Stimulated activated CD4-positive, alpha-beta T cell treated with anti-CD3 and anti-CD28 coated beads, TNF-alpha, amount 100 ng/mL, for 24 hours (primary cell): ENCODE measurements at regions not wholly inside any gene's neighbourhood (a gene's known extent, or its start where the extent isn't known, plus 50 kb on each side); places are given as distances from the start of the nearest gene placed in this dataset.
"Not testable (repeated sequence)": the region's sequence is repeated elsewhere in the genome, so short reads cannot be mapped to it uniquely, and the experiment has no call there.

ENCODE experiments used
- DNase-seq, 3 experiments: peaks; one replicate each; pipeline ENCODE4 v3.0.0-alpha.2; 2020; ENCODE audit warnings: low read depth in 3 of 3

DNA sequence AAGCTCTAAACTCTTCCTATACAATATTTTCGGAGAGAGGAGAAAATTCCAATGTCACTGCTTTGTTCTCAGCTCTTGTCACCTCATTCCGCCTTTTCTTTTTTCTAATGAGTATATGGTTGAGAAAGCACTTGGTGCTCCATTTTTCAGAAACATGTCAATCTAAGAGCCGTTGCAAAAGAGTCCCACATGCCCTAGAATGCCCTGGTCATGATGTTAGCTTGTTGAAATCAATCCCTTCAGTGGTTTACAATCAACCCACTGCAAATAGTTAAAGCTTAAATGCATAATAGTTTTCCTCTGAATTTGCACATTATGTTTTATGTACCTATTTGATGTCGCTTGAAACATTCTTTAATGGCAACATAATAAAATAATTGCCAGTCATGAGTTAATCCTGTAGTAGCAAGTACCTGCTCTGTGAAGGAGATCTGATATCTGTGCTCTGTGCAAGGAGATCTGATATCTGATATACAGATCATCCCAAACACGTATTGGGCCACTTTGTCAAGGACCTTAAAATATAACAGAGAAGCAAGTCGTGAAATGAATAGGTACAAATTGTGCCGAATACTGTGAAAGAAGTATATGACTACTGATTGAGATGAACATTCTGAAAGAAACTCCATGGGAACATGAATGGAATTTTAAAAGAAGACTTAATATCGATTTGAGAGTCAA lies 1633.5 kb downstream of the SUCLG1 start:
- no peak for DNase-seq

DNA sequence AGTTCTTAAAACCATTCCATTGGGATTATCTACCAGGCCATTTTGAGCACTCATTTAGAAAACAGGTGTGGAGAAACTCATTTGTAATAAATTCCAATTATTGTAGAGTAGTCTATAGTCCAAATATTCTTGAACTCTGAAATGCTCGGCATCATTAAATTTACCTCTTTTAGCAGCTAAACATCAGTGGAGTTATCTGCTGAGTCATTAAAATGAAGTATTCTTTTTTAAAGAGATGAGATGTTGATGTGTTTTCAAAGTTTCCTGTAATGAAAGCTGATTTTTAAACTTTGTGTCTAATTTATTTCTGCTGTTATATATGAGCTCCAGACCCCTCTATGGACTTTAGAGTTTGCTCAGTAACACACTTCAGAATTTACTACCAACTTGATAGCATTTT lies 1635.2 kb downstream of the SUCLG1 start:
- DNase-seq, result no peak

- DNase-seq, result no peak
These were observed 1639.1 kb downstream of the SUCLG1 start for GRCh38 chr2:82819951-82820350.

GRCh38 chr2:82814146-82814545 lies 1644.9 kb downstream of the SUCLG1 start:
- no peak for DNase-seq

GRCh38 chr2:82811946-82812345 lies 1647.1 kb downstream of the SUCLG1 start:
- no peak for DNase-seq

GRCh38 chr2:82803307-82803706 lies 1655.8 kb downstream of the SUCLG1 start:
- DNase-seq, result no peak

GRCh38 chr2:82797469-82797868 lies 1661.6 kb downstream of the SUCLG1 start:
- DNase-seq, result no peak

GRCh38 chr2:82796132-82796531 lies 1662.9 kb downstream of the SUCLG1 start:
- no peak for DNase-seq

DNA sequence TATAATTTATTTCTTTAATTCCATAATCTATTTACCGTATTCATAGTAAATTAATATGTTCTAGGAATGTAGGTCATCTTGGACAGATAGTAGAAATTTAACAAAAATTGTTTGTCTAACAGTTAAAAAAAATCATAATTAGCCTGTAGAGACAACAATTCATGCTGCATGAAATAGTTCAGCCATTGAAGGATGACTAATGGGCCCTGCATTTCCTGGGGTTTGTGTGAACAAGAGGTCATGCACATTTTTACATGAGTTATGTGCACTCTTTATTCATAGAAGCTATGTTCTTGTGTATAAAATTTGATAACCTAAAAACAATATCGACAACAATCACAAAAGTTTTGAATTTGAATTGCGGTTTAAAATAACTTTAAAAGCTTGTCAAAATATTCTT lies 1663.6 kb downstream of the SUCLG1 start:
- no peak for DNase-seq

GRCh38 chr2:82793711-82794435 lies 1665.2 kb downstream of the SUCLG1 start:
- DNase-seq, result no peak

DNA sequence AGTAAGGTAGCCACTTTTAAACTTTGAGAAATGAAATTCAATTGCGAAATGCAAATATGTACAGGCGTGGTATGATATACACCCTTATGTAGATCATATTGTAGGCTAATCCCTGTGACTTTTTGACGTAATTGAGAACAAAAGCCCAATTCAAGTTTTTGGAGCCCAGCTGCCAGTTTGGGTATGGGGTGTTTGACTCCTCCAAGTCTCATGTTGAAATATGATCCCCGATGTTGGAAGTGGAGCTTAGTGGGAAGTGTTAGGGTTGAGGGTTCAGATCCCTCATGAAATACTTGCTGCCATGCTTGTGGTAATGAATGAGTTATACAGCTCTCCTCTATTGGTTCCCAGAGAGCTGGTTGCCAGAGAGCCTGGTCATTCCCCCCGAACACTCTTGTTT lies 1666.8 kb downstream of the SUCLG1 start:
- DNase-seq, result no peak

DNA sequence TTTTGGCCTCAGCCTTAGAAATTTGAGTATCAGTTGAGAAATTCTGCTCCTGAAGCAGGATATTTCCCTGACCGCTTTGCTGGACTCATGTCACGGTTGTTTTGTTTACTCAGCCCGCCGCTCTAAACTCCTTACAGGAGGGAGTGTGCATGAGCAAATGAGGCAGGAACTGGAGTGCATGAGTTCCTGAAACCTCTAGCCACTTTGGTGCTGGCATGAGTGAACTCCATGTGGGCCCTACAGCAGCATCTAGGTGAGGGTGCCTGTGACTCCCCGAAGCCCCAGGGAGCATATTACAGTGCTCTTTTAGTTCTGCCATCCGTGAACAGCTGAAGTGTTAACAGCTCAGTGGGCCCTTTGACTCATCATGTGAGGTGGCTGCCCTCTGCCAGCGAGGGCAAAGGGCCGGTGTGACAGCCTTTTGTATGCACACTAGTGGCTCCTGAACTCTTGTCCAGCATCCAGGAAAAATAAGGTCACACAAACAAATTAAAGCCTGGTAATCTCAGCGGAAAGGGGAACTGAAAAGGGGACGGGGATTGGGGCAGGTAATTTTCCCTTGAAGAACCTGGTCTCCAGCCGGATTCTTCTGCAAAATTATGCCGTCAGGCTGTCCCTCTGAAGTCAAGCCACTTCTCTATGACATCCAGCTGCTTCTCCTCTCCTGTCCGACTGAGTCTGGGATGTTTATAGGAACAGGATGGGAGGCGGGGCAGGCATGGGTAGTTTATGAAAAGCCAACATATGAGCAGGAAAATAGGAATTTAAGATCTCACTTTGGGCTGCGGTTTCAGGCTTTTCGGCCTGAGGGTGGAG lies 1668.7 kb downstream of the SUCLG1 start:
- no peak for DNase-seq

DNA sequence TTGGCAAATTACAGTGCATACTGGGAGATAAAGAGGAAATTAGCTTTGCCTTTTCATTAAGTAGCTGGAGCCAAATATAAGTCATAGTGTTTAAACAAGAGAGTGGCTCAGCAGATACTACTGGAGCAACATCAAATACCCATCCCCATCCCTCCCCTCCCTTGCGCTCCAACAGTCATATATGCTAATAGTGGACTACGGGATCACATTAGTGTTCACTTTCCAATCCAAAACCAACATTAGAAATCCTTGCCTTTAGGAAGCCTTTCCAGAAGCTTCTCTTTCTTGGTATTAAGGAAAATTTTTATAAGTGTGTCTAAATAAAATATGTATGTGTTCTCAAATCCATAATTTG lies 1669.3 kb downstream of the SUCLG1 start:
- DNase-seq, result no peak

GRCh38 chr2:82781176-82781915 lies 1677.7 kb downstream of the SUCLG1 start:
- no peak for DNase-seq

GRCh38 chr2:82780050-82780449 lies 1679.0 kb downstream of the SUCLG1 start:
- no peak for DNase-seq

- no peak for DNase-seq
These were observed 1706.7 kb downstream of the SUCLG1 start for GRCh38 chr2:82752396-82752795.

GRCh38 chr2:82748653-82749052 lies 1710.4 kb downstream of the SUCLG1 start:
- no peak for DNase-seq

GRCh38 chr2:82740527-82740926 lies 1718.6 kb downstream of the SUCLG1 start:
- DNase-seq, result no peak

- DNase-seq, result not testable (repeated sequence)
These were observed 1721.1 kb downstream of the SUCLG1 start for GRCh38 chr2:82737965-82738364.

DNA sequence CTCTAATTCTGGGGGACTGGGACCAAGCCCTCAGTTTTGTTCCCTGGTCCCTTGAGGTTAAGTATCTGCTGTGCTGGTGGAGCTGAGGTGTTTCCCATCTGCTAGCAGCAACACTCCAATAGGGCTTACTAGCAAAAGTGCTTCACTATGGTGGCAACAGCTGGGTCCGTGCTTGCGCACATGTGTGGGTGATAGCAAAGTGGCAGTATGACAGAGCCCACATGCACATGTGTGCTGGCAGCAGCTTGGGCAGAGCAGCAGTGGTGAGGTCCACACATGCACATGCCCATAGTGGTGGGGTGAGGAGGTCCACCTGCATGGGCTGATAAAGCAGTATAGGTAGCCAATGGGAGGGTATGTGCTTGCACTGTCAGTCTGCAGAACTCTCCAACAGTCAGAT lies 1723.7 kb downstream of the SUCLG1 start:
- DNase-seq, result no peak

GRCh38 chr2:82731824-82732223 lies 1727.3 kb downstream of the SUCLG1 start:
- DNase-seq, result no peak

DNA sequence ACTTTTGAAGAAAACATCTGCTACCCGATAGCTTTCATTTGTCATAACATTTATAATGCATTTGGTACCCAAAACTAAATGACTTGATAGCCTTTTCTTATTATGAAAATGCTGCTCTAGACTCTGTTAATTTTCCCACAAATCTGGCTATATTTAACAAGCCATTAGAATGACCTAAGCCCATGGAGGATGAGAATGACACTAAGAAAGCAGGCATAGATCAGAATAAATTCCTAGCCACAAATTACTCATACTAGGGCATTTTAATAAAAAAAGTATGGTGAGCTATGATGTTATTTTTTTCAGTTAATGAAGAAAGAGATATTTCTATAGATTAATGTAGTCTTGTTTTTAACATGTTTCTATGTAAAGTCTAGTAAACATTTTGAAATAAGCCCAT lies 1728.3 kb downstream of the SUCLG1 start:
- no peak for DNase-seq
